Transverse colon (tissue), 4 donors: ENCODE measurements at regions not wholly inside any gene's neighbourhood (a gene's known extent, or its start where the extent isn't known, plus 50 kb on each side); places are given as distances from the start of the nearest gene placed in this dataset.

ENCODE experiments used
- EP300 ChIP-seq: sonication (generic); formaldehyde crosslinking; IDR thresholded peaks from one replicate; pipeline ENCODE4 v1.6.1; 2017; ENCODE audit warnings: antibody characterized with exemption, low read depth
- POLR2A ChIP-seq: fragments of 450-650 bp; IDR thresholded peaks from one replicate; pipeline ENCODE4 v1.6.1; 2016; ENCODE audit warnings: antibody characterized with exemption, mild to moderate bottlenecking, moderate library complexity
- POLR2AphosphoS5 ChIP-seq, 3 donors: sonication (generic); formaldehyde crosslinking; IDR thresholded peaks; one replicate each; pipeline ENCODE4 v1.6.1; 2016; ENCODE audit warnings: antibody characterized with exemption in 3 of 3
- TF ChIP-seq, protein P1 (sequence below), 5 experiments: fragments of 200-600 bp in 3 of 5; fragments of 450-650 bp in 2 of 5; sonication (generic) in 3 of 5; IDR thresholded peaks; 1 replicate in 2 of 5; 2 replicates in 3 of 5; pipeline ENCODE4 v1.5.1; 2016 to 2017; ENCODE audit warnings: antibody characterized with exemption in 5 of 5, inconsistent platforms in 3 of 5, mild to moderate bottlenecking in 2 of 5, moderate library complexity in 1 of 5

DNA sequence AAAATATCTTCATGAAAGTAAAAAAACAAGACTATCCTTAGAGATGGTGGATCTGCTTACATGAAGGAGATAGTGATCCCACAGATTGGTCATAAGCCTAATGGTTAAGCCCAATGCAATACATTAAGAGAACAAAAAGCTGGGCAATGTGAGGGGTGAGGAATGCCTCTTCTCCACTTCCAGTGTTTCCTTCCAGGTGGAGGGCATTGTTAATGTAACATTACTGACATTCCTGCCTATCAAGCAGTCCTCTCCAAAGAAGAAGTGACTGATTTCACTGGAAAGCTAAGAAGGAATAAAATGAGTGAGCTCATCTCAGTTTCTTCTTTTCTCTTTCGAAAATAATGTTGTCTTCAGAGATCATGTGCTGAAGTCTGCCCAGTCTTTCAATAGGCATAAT lies 207.8 kb downstream of the RAB38 start:
- TF ChIP-seq, protein P1, sequence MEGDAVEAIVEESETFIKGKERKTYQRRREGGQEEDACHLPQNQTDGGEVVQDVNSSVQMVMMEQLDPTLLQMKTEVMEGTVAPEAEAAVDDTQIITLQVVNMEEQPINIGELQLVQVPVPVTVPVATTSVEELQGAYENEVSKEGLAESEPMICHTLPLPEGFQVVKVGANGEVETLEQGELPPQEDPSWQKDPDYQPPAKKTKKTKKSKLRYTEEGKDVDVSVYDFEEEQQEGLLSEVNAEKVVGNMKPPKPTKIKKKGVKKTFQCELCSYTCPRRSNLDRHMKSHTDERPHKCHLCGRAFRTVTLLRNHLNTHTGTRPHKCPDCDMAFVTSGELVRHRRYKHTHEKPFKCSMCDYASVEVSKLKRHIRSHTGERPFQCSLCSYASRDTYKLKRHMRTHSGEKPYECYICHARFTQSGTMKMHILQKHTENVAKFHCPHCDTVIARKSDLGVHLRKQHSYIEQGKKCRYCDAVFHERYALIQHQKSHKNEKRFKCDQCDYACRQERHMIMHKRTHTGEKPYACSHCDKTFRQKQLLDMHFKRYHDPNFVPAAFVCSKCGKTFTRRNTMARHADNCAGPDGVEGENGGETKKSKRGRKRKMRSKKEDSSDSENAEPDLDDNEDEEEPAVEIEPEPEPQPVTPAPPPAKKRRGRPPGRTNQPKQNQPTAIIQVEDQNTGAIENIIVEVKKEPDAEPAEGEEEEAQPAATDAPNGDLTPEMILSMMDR (IDR thresholded peaks at IDR 0.05), result no peak
- TF ChIP-seq POLR2A (no peak), POLR2AphosphoS5 (IDR thresholded peaks at IDR 0.05) (no peak), EP300 (no peak)
